Activated T-cell treated with anti-CD3 and anti-CD28 coated beads for 24 hours (primary cell): ENCODE measurements at regions not wholly inside any gene's neighbourhood (a gene's known extent, or its start where the extent isn't known, plus 50 kb on each side); places are given as distances from the start of the nearest gene placed in this dataset.

ENCODE experiments used
- DNase-seq: peaks from one replicate; pipeline ENCODE4 v3.0.0-alpha.2; 2020; ENCODE audit warnings: low read depth

GRCh38 chr9:13990331-13990730 is 323.6 kb downstream of the NFIB start:
- DNase-seq: no peak

- DNase-seq: no peak
These were observed 325.0 kb downstream of the NFIB start for GRCh38 chr9:13988944-13989343.

- DNase-seq: no peak
These were observed 330.3 kb downstream of the NFIB start for GRCh38 chr9:13983607-13984006.

- DNase-seq: no peak
These were observed 334.0 kb downstream of the NFIB start for GRCh38 chr9:13979941-13980318.

GRCh38 chr9:13975611-13976290 is 338.2 kb downstream of the NFIB start:
- no peak for DNase-seq

DNA sequence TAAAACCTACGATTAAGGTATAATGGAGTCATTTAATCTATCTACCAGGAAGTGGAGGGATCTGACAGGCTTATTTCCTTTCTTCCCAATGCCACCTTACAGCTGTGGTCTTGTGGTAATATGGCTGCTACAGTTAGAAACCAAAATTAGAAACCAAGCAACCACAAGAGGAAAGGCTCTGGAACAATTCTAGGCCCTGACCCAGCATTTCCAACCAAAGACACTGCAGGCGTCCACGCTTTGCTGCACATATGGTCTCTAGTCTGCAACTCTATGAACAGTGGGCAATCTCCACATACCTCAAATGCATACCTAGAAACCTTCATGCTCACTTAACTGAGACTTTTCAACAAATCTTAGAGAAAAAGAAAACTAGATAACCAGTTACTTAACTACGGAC is 339.1 kb downstream of the NFIB start:
- DNase-seq: no peak

GRCh38 chr9:13971966-13972655 is 341.8 kb downstream of the NFIB start:
- no peak for DNase-seq

DNA sequence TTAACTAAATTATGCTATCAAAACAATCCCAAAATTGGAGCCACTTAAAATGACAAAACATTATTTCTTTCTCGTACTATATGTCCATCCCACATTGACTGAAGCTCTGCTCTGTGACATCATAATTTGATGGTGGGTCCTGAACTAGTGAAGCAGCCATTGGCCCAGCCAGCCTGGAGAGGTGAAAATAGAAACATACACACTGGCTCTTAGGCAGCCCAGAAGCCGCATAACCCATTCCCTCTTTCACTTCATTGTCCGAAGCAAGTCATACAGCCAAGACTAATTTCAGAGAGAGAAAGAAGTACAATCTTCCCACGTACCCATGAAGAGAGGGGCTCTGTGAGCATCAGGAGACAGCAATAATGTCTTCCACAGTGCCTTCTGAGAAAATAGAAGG is 342.5 kb downstream of the NFIB start:
- DNase-seq: no peak

DNA sequence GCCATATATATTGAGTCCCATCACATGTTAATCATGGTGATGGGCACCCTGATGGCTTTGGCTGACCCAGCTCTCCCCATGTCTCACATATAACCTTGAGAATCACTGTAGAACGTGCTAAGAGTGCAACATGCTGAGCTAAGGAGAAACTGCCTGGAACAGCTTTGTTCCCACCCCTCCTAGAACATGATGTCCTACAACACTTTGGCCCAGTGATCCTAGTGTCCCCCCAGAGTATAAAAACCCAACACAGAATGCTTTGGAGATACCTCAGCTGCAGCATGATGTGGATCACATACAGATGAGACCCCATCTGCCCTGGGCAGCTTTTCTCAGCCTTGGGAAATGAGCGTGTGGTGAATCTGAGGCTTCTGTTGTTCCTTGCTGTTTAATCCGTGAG is 343.5 kb downstream of the NFIB start:
- DNase-seq: no peak

DNA sequence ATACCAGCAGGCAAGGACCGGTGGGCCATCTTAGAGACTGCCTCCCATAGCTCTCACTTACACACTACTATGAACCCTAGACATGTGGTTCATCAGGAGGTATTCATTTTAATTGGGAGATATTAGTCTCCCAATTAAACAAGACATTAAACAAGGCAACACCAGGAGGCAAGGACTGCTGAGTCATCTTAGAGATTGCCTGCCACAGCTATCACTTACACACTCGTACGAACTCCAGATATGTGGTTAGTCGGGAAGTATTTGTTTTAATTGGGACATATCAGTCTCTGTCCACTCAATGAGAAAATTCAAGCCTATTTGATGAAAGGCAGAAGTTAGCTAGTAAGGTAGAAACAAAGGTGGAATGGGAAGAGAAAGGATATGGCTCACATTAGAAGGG is 343.9 kb downstream of the NFIB start:
- DNase-seq: no peak

- DNase-seq: no peak
These were observed 346.5 kb downstream of the NFIB start for GRCh38 chr9:13967438-13967837.

GRCh38 chr9:13967011-13967410 is 346.9 kb downstream of the NFIB start:
- DNase-seq: no peak

DNA sequence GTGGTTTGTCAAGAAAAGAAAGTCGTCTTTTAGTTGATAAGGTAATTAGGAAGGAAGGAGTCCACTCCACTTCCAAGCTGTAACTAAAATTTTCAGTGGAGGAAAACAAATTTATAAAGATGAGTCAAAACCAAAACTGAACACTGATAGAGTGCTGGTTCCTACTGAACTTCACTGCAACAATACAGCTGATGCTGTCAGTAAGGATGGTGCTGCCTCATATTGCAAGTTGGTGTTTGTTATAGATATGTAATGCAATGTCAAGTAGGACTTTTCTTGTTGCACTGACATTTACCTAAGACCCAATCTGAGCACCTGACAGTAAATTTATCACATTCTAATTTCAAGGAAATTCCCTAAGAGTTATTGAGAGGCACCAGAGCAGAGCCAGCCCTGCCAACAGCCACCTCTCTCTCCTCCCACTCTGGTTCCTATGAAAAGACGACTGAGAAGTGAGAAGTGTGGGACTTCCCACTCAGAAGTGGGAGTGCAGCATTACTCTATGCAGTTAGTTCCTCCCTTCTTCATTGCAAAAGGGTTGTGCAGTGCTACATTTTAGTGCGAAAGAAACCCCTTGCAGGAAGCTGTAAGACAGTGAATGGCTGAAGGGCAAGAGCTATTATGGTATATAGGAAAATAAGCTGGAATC is 350.8 kb downstream of the NFIB start:
- DNase-seq: no peak

- no peak for DNase-seq
These were observed 351.9 kb downstream of the NFIB start for GRCh38 chr9:13962006-13962405.

DNA sequence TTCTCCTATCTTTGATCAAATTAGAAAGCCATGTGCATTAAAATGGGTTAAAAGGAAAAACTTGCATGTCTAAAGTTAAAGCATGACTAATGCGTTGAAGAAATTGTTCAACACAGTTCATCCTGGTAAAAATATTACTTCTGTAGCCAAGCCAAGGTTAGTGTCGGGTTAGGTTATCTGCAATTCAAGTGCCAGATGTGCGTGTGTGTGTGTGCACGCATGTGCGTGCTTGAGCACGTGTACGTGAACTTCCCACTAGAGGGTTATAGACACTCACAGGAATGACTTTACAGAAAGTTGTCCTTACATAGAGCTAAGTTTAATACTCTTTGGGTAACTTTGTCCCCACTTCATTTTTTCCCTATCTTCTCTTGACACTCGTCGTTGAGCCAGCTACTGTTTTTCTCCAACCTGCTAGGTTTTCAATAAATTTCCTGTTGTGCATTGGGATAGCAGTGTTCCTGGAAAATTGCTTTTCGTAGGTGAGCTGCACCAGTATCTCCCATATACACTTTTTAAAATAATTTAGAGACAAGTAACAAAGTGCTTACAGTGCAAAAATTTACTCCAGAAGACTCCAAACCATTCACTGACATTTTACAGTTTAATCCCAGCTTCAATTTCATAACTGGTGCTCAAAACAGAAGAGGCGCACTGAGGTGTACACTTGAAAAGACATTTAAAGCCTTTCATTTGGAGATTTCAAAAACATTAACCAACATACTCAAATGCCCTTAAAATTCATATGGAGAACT is 353.8 kb downstream of the NFIB start:
- DNase-seq: no peak

DNA sequence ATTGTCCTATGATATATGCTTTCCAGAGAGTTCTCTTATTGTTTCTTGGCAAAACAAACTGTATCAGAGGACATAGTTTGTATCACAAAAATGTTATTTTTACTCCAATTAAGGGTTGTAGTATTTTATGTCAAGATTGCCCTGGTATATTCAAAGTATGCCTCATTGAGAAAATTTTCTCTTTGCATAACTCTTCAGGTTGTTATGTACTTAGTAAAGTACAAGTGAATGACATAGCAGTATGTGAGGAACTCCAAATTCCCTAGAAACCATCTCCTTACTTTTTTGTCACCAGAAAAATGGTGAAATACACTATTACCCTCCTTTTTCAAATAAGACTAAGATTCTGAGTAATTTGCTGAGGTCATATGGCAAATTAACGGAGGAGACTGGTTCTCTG is 355.3 kb downstream of the NFIB start:
- DNase-seq: no peak

DNA sequence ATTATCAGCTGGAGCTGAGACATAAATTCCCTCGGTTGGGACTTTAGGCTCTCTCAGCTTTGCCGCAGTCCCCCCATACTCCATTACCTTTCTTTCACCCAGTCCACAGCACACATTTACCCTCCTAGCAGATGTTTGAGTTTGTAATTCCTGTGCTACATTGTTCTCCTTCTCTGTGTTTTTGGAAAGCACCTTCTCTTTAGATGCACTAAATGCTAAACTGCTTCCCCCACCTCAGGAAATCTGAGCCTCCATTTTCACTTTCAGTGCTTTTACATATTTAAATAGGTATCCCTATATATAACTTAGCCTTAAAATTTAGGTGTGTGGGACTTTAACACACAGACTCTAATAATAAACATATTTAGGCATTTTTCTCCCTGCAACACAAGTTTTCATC is 356.9 kb downstream of the NFIB start:
- DNase-seq: no peak

DNA sequence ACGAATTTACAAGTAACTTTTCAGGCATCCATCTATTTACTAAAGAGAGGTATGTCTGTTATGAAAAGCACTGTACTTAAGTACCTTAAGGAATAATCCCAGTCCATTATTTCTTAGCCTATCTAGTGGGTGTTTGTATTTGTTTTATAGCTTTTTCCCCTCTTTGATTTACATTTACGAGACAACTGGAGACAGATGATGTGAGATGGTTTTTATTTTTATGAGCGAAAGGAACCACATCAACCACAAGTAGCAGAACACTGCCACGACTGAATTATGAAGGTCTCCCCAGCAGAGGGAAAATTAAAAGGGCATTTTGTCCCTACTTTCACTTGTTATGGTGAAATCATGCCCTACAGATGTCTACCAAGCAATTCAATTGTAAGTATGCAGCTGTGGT is 357.8 kb downstream of the NFIB start:
- DNase-seq: no peak

- no peak for DNase-seq
These were observed 361.0 kb downstream of the NFIB start for GRCh38 chr9:13952906-13953305.

DNA sequence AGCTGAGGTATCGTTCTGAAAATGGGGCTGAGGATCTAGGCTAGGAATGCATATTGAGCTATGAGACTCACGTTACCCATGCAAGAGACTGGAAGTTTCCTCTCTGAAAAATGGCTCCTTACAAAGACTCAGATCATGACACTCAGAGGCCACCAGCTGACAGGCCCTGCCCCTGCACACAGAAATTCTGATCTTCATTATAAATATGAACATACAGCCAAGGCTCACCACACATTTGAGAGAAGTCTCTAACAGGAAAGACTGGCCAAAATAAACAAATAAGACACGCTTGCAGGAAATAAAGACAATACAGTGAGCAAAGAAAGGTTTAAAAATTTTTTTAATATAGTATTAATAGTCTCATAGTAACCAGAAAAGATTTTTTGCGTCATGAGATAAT is 365.9 kb downstream of the NFIB start:
- DNase-seq: no peak

GRCh38 chr9:13943176-13943575 is 370.8 kb downstream of the NFIB start:
- no peak for DNase-seq

DNA sequence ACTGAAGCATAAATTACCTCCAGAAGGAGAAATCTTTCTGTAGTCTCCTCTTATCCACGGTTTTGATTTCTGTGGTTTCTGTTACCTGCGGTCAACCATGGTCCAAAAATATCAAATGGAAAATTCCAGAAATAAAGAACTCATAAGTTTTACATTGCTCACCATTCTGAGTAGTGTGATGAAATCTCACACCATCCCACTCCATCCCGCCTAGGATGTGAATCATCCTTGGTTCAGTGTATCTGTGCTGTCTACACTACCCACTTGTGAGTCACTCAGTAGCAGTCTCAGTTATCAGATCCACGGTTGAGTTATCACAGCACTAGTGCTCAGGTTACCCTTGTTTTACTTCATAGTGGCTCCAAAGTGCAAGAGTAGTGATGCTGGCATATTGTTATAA is 371.2 kb downstream of the NFIB start:
- DNase-seq: peak; percentile 0

DNA sequence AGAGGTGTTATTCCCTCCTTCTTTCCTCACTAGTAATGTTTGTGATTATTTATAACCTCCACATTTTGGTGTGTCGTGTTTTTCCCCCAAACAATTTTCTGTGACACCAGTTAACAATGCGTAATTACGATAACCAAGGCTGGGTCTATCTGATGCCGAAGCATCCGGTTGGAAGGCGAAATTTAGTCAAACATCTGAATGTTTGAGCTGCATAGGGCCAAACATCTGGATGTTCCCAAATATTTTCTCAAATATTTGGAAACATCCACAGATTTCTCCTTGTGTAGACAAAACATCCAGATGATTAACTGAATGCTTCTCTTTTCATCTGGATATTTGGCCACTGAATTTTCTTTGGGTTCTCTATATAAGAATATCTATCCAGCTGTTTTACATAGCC is 371.7 kb downstream of the NFIB start:
- no peak for DNase-seq
